ENCODE measurements at regions not wholly inside any gene's neighbourhood (a gene's known extent, or its start where the extent isn't known, plus 50 kb on each side); places are given as distances from the start of the nearest gene placed in this dataset.
A peak's percentile ranks its signal among the peaks of the same experiment; 100 is the strongest.
"Not testable (repeated sequence)": the region's sequence is repeated elsewhere in the genome, so short reads cannot be mapped to it uniquely, and the experiment has no call there.

DNA sequence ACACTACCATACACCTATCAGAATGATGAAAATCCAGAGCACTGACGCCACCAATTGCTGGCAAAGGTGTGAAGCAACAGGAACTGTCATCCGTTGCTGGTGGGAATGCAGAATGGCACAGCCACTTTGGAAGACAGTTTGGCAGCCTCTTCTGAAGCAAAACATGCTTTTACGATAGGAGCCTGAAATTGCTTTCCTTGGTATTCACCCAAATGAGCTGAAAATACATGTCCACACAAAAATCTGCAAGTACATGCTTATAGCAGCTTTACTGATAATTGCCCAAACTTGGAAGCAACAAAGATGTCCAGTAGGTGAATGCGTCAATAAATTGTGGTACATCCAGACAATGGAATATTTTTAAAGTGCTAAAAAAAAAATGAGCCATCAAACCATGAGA lies 322.8 kb upstream of the FAT1 start:
- DNase-seq (ENCODE audit: low spot score) (no peak), ATAC-seq (no peak)

DNA sequence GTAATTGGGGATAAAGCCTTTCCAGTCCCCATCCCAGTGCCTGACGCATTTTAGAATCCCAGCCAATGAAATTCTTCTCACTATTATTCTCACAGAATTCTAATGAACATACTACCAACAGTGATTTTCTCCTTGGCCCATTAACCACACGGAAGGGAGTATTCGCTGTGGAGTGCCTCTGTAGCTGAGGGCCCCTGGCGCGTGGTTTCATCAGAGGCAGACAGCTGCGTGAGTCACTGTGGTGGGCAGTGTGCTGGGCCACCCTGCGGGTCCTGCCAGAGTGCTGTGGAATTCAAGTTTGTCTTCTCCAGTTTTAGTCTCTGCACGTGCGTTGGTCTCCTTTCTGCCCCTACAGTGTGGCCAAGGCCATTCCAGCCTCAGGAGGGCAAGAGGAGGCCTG lies 335.4 kb upstream of the FAT1 start:
- no peak for ATAC-seq

DNA sequence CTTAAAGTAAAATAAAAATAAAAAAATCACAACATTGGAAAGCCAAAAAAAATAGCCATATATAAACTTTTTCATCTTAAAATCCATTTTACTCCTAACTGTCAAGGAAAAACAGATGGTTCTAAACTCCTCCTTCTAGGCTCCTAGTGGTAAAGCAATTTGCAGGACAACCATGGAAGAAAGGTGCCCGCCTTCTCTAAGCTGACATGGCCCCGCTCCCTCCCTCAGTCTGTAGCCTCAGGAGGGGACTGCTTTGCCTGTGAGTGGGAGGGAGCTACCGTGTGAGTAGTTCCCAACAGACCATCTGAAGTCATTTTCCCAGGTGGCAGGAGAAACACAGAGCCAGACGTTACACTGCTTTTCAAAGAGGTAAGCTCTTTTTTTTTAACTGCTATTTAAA lies 336.2 kb upstream of the FAT1 start:
- DNase-seq (ENCODE audit: low spot score) (no peak), ATAC-seq (no peak)

More for the DNA sequence above, 335.4 kb upstream of the FAT1 start:
- no peak for DNase-seq (ENCODE audit: low spot score)

DNA sequence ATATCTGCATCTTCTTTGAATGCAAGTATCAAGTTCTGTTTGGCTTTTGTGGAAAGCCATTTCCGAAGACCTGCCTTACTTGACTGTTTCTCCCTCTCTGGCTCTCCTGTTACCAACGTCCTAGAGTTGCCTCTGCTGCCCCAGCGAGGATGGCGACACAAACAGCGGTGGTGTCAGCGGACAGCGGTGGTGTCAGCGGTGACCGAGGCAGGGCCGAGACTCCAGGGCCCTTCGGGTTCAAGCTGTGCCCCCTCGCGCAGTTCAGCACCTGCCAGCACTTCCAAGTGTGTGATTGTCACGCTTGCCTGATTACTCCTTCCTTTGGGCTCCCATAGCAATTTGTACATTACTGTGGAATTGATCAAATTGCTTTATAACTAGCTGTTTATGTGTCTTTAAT lies 336.9 kb upstream of the FAT1 start:
- DNase-seq (ENCODE audit: low spot score) (no peak), ATAC-seq (no peak)

DNA sequence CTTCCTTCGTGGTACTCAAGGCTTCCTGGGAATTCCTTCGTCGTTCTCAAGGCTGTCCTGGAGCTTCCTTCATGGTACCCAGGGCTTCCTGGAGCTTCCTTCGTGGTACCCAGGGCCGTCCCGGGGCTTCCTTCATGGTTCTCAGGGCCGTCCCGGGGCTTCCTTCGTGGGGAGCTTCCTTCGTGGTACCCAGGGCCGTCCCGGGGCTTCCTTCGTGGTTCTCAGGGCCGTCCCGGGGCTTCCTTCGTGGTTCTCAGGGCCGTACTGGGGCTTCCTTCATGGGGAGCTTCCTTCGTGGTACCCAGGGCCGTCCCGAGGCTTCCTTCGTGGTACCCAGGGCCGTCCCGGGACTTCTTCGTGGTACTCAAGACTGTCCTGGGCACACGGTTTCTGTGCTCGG lies 339.6 kb upstream of the FAT1 start:
- no peak for ATAC-seq
- DNase-seq (ENCODE audit: low spot score): no peak

DNA sequence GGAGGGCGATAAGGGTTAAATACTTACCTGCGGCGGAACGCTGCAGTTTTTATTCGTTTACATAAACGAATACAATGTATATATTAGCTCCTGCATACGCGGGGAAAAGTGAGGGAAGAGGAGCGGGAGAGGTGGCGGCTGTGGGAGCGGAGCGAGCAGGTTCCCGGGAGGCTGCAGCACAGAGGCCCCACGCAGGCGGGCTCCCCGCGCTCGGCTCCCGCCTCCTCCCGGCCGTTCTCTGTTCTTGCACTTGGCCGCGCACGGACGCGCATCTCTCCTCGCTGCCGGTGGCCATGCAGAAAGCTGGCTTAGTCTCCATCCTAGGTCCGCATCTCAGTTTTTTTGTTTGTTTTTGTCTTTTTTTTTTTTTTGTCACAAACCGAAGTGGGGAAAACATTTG lies 340.4 kb upstream of the FAT1 start:
- no peak for DNase-seq (ENCODE audit: low spot score)
- no peak for ATAC-seq

DNA sequence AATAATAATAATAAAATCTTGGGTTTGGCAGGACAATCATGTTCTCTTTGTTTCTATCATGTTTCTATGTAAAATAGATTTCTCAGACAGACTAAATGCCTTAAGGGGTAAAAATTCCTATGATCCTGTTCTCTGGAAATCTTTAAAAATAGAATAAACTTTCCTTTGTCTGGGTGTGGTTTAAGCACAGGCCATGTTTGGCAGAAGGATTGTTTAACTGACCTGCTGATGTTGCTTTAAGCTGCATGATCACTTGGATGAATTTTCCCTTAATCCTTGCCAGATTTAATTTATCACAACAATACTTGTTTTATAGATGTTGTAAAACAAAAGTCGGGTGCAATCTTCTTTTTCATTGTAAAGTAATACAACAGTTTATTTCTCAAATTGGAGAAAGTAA lies 341.7 kb upstream of the FAT1 start:
- DNase-seq (ENCODE audit: low spot score) (no peak), ATAC-seq (no peak)

DNA sequence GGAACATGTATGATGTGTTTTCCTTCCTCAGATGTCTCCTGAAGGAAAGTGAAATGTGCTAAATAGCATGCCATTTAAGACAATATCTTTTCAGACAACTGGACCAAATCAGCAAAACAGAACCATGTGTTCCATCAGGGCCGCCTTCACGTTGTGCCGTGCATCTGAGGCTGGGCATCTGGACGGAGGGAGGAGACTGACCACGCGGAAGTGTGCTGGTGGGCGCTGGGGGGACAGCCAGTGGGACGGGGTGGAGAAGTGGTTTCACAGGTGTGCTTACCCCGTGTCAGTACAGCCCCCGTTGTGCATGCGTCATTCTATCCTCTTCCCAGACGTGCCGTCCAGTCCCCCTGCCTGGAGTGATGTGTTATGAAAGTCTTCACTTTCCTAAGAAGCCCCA lies 342.1 kb upstream of the FAT1 start:
- ATAC-seq: no peak
- no peak for DNase-seq (ENCODE audit: low spot score)

DNA sequence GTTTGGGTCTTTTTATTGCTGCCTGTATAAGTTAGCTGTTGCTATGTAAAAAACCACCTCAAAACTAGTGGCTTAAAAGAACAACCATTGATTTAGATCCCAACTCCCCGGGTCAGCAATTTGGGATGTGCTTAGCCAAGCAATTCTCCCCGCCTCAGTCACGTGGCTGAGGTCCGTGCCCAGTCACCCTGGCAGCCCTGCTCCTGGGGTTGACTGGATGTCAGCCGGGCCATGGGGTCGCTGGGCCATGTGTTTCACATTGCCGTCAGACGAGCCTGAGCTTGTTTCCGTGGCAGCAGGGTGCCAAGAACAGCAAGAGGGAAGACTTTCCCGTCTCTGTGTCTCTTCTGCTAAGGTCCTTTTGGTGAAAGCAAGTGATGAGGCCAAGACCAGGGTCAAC lies 345.7 kb upstream of the FAT1 start:
- ATAC-seq (peak; percentile 20), DNase-seq (ENCODE audit: low spot score) (no peak)

DNA sequence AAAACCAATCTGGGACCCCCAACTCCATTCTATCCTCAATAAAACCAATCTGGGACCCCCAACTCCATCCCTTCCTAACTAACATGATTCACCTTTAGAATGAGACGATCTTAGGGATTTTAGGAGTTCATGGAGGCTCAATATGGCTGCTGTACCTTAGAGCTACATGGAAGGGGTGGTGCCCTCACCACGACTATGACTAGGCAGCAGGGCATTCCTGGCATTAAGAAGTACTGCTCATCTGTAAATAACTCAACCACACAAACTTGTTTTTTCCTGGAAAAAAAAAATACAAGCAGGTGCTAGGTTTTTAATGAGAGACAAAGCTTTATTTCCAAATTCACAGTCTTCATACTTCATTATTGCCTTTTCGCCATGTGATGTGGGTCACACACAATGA lies 346.5 kb upstream of the FAT1 start:
- DNase-seq (ENCODE audit: low spot score) (no peak), ATAC-seq (no peak)

DNA sequence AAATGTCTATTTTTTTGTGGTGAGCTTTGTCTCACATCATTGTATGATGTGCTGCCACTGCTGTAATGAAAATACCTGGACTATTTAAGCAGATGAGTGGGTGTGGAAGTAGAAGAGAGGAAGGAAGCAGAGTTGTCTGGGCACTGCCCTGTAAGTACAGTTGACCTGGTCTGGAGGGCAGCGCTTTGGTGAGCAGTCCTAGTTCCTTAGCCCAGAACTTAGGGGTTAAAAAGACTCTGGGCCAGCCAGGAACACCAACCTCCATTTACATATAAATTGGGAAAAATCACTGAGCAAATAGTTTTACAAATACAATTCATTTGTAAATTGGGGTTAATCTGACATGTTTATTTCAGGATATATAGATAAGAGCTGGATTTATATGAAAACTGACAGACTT lies 347.1 kb upstream of the FAT1 start:
- DNase-seq (ENCODE audit: low spot score): no peak

DNA sequence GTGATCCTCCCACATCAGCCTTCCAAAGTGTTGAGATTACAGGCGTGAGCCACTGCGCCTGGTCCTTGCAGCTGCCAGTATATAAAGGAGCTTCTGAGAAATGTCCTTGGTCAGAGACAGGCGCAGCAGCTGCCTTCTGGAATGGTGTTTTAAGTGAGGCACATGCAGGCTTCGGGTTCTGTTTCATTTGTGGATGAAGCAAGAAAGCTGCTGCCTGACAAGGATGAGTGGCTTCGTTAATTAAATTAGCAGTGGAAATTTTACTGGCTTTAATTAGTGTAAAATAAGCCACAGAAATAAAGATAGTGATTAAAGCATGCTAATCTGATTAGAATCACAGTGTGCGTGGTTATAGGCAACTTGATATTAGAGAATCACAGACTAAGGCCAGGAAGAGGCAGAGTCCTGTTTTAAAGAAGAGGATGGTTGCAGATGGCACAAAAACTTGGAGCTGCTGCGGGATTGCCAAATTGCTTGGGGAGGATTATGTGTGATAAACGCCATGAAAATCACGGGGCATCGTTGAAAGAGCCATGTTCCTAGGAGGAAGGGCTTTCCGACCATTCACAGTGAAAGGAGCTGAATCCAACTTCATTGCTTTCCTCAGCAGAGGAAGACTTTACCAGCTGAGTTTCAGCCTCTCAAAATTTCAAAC lies 348.4 kb upstream of the FAT1 start:
- ATAC-seq (no peak), DNase-seq (ENCODE audit: low spot score) (no peak)

More for the DNA sequence above, 347.1 kb upstream of the FAT1 start:
- no peak for ATAC-seq

DNA sequence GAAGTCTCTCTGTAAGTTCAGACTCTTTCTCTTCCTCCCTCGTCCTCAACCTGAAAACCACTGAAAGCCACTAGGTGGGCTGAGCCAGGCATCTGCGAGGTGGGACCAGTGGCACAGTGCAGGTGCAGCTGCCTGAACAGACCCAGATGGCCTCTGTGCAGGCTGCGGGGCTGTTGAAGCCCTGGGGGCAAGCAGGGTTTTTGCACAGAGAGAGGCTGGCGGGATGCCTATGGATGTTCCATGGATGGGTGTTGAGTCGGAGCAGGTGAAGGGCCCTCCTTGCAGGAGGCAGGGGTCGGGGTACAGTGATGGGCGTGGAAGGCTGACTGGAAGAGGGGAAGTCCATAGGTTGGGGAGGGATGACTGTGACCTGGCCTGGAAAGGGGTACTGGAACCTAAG lies 350.2 kb upstream of the FAT1 start:
- ATAC-seq (no peak), DNase-seq (ENCODE audit: low spot score) (no peak)

DNA sequence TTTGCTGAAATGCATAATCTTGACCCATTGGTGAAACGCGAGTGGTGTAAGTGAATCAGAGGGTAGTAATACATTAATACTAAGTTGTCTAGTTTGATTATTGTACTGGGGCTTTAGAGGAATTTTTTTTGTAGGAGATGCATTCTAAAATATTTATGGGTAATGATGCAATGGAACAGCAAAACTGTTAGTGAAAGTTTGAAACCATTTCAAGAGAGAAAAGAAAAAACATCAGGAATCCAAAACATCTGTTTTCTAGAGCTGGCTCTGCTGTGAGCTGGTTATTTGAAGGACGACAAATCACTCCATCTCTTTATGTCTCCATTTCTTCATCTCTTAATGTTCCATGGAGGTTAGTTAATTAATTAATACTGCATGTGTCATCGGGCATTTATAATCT lies 351.9 kb upstream of the FAT1 start:
- ATAC-seq (no peak), DNase-seq (ENCODE audit: low spot score) (no peak)

DNA sequence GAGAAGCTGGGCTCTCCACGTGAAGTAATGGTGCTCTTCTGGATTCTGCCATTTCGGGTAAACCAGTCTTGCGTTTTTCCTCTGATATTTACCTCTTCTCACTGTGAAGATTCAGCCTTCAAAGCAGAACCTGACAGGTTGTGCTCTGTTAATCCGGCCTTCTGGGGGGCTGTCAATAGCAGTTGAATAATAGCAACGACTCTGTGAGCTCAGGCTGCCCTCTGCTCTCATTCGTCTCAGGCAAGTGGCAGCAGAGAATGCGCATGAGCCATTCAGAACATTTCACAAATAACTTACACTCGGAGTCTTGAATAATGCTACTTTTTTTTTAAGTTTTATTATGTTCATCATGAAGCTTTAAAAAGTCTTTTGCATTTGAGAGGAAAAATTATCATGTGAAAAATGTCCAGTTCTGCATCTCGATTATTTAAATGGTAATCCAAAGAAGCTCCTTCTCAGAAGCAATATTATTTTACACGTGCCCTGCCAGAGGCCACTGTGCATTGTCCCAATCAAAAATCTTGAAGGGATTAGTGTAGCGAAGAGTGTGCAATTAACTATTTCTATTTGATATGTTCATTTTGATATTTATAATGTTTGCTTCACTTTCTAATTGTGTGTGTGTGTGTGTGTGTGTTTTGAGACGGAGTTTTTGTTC lies 354.2 kb upstream of the FAT1 start:
- no peak for ATAC-seq
- DNase-seq (ENCODE audit: low spot score): no peak

DNA sequence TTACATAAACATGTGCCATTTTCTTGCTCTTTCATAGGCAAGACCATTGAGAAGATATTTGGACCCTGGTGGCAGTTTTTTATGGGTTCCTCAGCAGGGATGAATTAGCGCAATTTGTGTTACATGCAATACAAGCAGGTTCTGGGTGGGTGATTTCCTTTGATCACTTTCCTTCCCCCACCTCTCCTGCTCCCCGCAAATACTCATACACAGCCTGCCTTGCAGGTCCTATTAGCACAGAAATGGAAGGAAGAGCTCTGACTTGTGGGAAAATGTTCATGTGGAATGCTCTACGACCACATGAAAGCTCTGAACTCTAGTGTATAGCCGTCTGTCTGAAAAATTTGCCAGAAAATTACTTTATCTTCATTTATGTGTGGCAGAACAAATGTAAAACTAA lies 361.0 kb upstream of the FAT1 start:
- DNase-seq (ENCODE audit: low spot score) (no peak), ATAC-seq (no peak)

DNA sequence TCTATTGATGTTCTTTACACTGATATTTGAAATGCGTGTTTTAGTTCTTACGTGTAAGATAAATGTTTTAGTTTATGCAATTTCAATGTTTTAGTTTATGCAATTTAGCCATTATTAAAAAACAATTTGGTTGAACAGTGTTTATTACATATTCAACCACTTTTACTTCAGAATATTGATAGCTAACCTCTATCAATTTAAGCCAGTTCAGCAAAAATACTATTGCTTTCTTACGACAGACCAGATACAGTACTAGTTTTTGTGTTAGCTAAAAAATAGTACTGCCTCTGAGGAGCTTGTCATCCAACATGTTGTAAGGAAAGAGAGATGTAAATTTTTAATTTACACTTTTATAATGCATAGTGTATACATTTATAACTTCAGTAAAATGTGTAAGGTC lies 361.7 kb upstream of the FAT1 start:
- no peak for ATAC-seq
- DNase-seq (ENCODE audit: low spot score): no peak

DNA sequence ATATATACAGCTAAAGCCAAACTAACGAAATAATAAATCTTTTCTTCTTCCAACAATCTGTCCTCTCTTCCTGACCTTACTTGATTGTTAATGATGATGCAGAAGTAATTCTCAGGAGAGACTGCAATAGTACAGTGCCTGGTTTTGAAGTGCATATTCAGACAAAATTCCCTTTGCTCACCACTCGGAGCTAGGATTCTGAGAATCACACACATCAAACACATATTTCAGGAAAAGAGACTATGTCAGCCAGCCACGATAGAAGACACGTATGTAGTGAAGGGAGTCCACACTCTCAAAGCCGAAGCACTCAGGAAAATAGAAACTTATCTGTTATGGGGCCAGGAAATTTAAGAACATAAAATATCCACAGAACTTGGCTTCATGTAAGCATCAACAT lies 362.5 kb upstream of the FAT1 start:
- no peak for ATAC-seq
- no peak for DNase-seq (ENCODE audit: low spot score)

DNA sequence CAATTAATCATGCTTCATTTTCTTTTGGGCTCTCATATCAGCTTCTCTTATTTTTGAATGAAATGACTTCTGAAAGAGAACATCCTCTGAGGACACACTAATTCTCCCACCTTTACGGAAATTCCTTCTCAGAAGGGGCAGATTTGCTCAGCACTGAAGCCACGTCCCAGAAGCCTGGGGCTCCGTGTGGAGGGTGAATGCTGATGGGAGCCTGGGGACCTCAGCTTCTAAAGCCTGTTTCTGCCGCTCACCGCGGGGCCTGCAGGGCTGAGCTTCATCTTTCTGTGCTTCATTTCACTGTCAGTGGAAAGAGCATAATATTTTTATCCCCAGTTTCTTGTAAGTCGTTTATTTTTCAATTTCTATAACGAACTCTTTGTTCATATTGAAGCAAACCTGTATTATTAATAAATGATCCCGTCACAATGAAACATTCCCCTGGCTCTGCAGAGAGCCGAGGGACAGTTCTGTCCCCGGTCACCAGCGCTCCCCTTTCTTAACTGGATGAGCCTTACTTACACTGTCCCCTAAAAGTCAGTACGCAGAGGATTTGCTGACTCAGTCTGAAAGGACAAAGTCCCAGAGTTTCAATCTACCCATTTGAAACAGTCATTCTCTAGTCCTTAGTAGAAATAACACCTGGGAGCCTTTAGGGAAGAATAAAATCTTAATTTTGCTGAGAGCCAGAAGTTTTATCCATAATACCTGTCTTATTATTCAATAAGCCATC lies 364.6 kb upstream of the FAT1 start:
- DNase-seq (ENCODE audit: low spot score): no peak

DNA sequence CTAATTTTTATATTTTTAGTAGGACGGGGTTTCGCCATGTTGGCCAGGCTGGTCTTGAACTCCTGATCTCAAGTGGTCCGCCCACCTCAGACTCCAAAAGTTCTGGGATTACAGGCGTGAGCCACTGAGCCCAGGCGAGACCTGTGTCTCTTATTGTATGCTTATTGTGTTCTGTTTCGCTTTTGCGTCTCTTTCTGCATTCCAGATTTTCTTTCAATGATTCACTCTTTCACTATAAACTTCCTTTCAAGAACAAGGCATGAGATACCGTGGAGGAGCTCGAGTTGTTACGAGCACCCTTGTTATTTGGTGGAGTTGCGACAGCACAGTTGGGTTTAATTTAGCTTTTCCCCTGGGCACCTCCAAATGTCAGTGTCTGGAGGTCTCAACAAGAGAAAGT lies 366.7 kb upstream of the FAT1 start:
- ATAC-seq (no peak), DNase-seq (ENCODE audit: low spot score) (no peak)

More for the DNA sequence above, 364.6 kb upstream of the FAT1 start:
- no peak for ATAC-seq

DNA sequence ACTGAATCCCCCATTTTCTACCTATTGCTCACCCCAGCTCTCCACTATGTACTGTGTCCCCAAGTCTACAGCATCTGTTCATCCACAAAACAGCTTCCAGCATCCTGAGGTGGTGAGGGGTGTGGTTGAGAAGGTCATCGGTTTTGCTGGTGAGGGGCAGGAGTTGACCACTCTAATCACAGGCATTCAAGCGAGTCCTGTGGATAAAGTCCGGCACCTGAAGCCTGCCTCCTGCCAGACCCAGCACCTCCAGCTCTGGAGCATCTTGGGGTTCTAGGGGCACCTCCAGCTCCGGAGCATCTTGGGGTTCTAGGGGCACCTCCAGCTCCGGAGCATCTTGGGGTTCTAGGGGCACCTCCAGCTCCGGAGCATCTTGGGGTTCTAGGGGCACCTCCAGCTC lies 367.2 kb upstream of the FAT1 start:
- not testable (repeated sequence) for ATAC-seq

DNA sequence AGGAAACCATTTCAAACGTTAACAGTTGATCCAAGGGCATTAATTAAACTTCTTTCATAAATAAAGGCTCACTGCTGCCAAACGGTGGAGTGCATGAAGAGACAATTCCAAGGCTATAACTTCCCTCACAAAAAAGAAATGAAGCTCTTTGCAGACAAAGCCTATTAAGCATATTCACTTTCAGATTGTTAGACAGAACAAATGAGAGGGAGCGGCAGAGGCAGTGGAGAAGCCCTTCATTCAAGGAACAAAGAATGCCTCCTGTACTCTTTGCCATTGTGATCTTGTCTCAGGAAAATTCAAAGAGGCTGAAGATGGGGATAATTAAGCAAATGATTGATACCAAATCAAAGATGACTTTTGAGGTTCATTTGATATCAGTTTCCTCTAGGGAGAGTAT lies 370.5 kb upstream of the FAT1 start:
- no peak for ATAC-seq
- DNase-seq (ENCODE audit: low spot score): no peak

More for the DNA sequence above, 367.2 kb upstream of the FAT1 start:
- DNase-seq (ENCODE audit: low spot score): not testable (repeated sequence)

Data from left lobe of liver (tissue), 2 donors.